BLaER1 treated with 17β-estradiol and CSF1 and Interleukin-3, amounts not matched to agents 10 nM and 100 nM (cell line): ENCODE measurements at regions not wholly inside any gene's neighbourhood (a gene's known extent, or its start where the extent isn't known, plus 50 kb on each side); places are given as distances from the start of the nearest gene placed in this dataset.

Experiments
- H3K27ac ChIP-seq, 11 experiments: shearing (Covaris generic); formaldehyde crosslinking; 2 replicates each; pipeline ENCODE4 v1.8.1; 2022
- H3K27me3 ChIP-seq, 11 experiments: shearing (Covaris generic); formaldehyde crosslinking; 2 replicates each; pipeline ENCODE4 v1.8.1; 2022
- H3K36me3 ChIP-seq, 11 experiments: shearing (Covaris generic); formaldehyde crosslinking; 2 replicates each; pipeline ENCODE4 v1.8.1; 2022
- H3K4me1 ChIP-seq, 10 experiments: shearing (Covaris generic); formaldehyde crosslinking; 2 replicates each; pipeline ENCODE4 v1.8.1; 2022
- H3K4me2 ChIP-seq, 11 experiments: shearing (Covaris generic); formaldehyde crosslinking; 2 replicates each; pipeline ENCODE4 v1.8.1; 2022
- H3K4me3 ChIP-seq, 10 experiments: shearing (Covaris generic); formaldehyde crosslinking; 2 replicates each; pipeline ENCODE4 v1.8.1; 2022
- H3K9ac ChIP-seq, 11 experiments: shearing (Covaris generic); formaldehyde crosslinking; 2 replicates each; pipeline ENCODE4 v1.8.1; 2022
- H3K9me3 ChIP-seq, 11 experiments: shearing (Covaris generic); formaldehyde crosslinking; replicated peaks in 1 of 11; 2 replicates each; pipeline ENCODE4 v1.8.1; 2022
- H4K20me1 ChIP-seq, 11 experiments: shearing (Covaris generic); formaldehyde crosslinking; 2 replicates each; pipeline ENCODE4 v1.8.1; 2022
- Cebpa-rat ChIP-seq, 11 experiments: shearing (Covaris generic); IDR thresholded peaks; 2 replicates each; pipeline ENCODE4 v1.8.1; 2022

DNA sequence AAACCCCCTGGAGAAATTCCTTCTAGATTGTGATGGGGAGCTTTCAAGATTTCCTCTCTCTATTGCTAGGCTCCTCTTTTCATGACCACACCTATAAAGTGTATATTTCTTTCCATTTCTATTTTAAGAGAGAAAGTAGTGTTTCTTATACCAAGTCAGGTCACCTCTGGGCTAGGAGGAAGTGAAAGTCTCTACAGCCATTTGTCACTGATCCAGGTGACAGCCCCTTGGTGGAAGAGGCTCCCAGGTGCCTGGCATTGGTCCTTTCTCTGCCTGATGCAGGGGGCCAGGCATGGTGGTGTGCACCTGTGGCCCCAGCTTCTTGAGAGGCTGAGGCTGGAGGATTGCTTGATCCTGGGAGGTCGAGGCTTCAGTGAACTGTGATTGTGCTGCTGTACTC is 64.7 kb downstream of the DHCR7 start:
- H3K9ac ChIP-seq: no peak overlapping the region
- no peaks in the 10 kb centered on the region for H4K20me1 ChIP-seq
- no peak overlapping the region for H3K4me3 ChIP-seq
- H3K4me1 ChIP-seq: peaks cover 9 to 15% (median 14%) of the 10 kb centered on the region in 10 experiments; a peak in 19 of 20 replicates
- no peak for TF ChIP-seq Cebpa-rat (IDR thresholded peaks at IDR 0.05)
- peaks cover 0 to 14% (median 4%) of the 10 kb centered on the region in 11 experiments; a peak in 6 of 22 replicates for H3K9me3 ChIP-seq
- no peaks in the 10 kb centered on the region for H3K36me3 ChIP-seq
- no peaks in the 10 kb centered on the region for H3K27me3 ChIP-seq
- H3K27ac ChIP-seq: no peak overlapping the region
- no peak overlapping the region for H3K4me2 ChIP-seq

DNA sequence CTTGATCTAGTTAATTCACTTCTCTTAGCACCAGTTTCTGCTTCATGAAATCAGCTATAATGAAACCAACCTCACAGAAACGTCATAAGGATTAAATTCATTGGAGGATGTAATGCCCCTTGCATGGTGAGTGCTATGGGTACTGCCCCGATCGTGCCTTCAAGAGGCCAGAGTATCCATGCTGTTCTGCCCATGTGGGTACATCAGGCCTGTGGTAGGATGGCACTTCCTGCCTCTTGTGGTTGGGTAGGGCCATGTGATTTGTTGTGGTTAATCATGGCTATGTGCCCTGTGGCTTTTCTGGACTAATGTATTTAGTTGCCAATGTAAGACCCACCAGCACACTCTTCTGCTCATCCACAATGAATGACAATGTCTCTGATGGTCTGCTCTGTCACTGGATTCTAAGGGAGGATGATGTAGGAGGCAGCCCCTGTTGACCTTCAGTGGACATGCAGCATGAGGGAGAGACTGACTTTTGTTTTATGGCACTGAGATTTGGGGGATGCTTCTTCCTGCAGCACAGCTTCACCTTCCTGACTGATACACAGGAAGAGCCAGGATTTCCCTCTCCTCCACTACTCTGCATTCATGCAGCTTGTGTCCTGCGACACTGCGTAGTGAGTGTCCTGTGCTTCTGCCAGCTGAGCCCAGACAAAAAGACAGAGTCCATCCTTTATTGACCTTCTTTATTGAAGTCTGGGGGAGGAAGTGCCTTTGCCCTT is 66.2 kb downstream of the DHCR7 start:
- Histone ChIP-seq H3K27ac (no peak overlapping the region), H4K20me1 (no peaks in the 10 kb centered on the region)

GRCh38 chr11:71379701-71380100 is 68.5 kb downstream of the DHCR7 start:
- Histone ChIP-seq H3K4me3 (no peak overlapping the region), H4K20me1 (no peaks in the 10 kb centered on the region), H3K4me1 (peaks cover 9 to 15% (median 14%) of the 10 kb centered on the region in 10 experiments; a peak in 19 of 20 replicates), H3K9me3 (peaks cover 0 to 14% (median 0%) of the 10 kb centered on the region in 11 experiments; a peak in 6 of 22 replicates), H3K27me3 (no peaks in the 10 kb centered on the region), H3K4me2 (no peak overlapping the region), H3K9ac (no peak overlapping the region), H3K27ac (no peak overlapping the region), H3K36me3 (no peaks in the 10 kb centered on the region)
- TF ChIP-seq Cebpa-rat (IDR thresholded peaks at IDR 0.05): no peak

More for the DNA sequence above, 66.2 kb downstream of the DHCR7 start:
- H3K4me2 ChIP-seq: peak overlapping the region; percentile 19 to 63 (median 52); a peak in 21 of 22 replicates
- no peaks in the 10 kb centered on the region for H3K27me3 ChIP-seq
- H3K4me1 ChIP-seq: peaks cover 9 to 15% (median 14%) of the 10 kb centered on the region in 10 experiments; a peak in 19 of 20 replicates
- no peak for TF ChIP-seq Cebpa-rat (IDR thresholded peaks at IDR 0.05)
- H3K36me3 ChIP-seq: no peaks in the 10 kb centered on the region
- H3K9ac ChIP-seq: no peak overlapping the region
- H3K9me3 ChIP-seq: peaks cover 0 to 14% (median 0%) of the 10 kb centered on the region in 11 experiments; a peak in 6 of 22 replicates
- no peak overlapping the region for H3K4me3 ChIP-seq

DNA sequence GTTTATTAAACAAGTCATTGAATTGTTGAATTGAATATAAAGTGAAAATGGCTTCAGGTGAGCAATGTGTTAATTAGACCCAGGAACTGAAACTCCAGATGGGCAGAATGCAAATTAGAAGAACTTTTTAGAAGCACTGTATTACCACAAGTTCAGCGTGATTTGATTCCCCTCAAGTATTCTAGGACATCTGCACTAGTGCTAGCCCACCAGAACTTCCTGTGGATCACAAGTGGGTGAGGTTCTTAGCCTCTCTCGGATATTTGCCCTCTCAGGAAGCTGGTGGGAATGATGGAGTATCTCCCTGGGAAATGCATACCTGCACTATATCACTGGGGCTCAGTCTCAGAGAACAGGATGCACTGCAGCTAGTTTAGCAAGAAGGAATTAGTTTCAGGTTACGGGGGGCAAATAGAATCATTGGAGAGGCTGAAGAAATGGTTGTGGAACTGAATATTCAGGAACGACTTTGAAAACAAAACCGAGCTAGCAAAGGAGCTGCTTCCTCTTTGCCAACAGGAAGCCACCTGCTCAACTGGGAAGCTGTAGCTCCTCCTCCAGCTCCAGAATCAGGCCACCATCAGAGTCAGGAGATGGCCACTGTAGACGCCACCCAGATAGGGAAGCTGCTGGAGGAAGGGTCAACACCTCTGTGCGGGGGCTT is 74.3 kb downstream of the DHCR7 start:
- H4K20me1 ChIP-seq: no peaks in the 10 kb centered on the region; a peak in 1 of 22 replicates
- TF ChIP-seq Cebpa-rat (IDR thresholded peaks at IDR 0.05): no peak
- H3K4me3 ChIP-seq: no peak overlapping the region
- peak overlapping the region; percentile 48 to 68 (median 60) for H3K4me2 ChIP-seq
- H3K9me3 ChIP-seq: 0 out of 22 replicates have a peak, but pooled peaks cover 0 to under 1% (median 0%) of the 10 kb centered on the region in 11 experiments
- peaks cover 10 to 16% (median 14%) of the 10 kb centered on the region in 10 experiments for H3K4me1 ChIP-seq
- H3K27me3 ChIP-seq: no peaks in the 10 kb centered on the region; a peak in 1 of 22 replicates
- no peak overlapping the region for H3K27ac ChIP-seq
- H3K9ac ChIP-seq: no peak overlapping the region
- H3K36me3 ChIP-seq: no peaks in the 10 kb centered on the region

DNA sequence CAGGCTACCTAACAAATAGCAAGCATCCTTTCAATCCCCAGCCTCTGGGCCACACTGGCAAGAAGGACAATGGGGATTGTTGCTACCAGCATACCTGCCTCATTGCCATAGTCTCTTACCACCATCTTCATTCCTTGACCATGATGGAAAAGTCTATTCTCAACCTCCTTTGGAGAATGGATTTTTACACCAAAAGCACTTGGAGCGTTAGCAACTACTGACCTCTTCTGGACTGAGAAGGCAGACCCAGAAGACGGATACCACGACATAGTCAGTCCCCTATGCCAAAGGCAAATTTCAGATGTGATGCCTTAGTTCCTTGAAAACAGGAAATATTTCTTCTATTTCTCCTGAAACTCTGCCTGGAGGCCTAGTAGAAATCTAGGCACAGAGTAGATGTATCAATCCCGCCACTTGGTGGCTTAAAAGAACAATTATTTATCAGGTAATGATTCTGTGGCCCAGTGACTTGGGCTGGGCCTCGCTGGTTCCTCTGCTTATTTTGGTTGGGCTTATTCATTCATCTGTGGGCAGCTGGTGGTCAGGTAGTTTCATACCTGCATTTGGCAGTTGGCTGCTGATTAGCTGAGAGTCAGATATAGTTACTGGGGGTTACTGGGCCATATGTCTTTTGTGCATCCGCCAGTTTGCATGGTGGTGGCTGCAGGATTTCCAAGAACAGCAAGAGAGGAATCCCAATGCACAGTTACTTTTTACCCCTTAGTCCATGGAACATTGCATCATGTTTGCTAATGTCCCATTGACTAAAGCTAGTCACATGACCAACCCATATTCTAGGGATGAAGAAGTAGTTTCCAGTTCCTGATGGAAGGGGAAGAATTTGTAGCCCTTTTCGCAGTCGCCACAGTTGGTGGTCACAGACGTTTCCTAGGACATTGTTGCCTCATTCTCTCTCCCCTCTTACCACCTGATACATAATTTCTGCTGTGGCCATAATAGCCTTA is 75.2 kb downstream of the DHCR7 start:
- Histone ChIP-seq H3K4me2 (peak overlapping the region; percentile 48 to 68 (median 60); a peak in 16 of 22 replicates), H4K20me1 (no peaks in the 10 kb centered on the region; a peak in 1 of 22 replicates), H3K9me3 (no peaks in the 10 kb centered on the region), H3K36me3 (no peaks in the 10 kb centered on the region), H3K4me1 (peaks cover 10 to 16% (median 14%) of the 10 kb centered on the region in 10 experiments), H3K27ac (no peak overlapping the region), H3K4me3 (no peak overlapping the region), H3K9ac (no peak overlapping the region), H3K27me3 (no peaks in the 10 kb centered on the region; a peak in 1 of 22 replicates)
- no peak for TF ChIP-seq Cebpa-rat (IDR thresholded peaks at IDR 0.05)

GRCh38 chr11:71371674-71372069 is 76.5 kb downstream of the DHCR7 start:
- no peaks in the 10 kb centered on the region for H3K36me3 ChIP-seq
- H3K9me3 ChIP-seq: no peaks in the 10 kb centered on the region
- H3K27ac ChIP-seq: no peak overlapping the region
- no peaks in the 10 kb centered on the region; a peak in 1 of 22 replicates for H3K27me3 ChIP-seq
- no peak for TF ChIP-seq Cebpa-rat (IDR thresholded peaks at IDR 0.05)
- H3K9ac ChIP-seq: no peak overlapping the region
- H4K20me1 ChIP-seq: no peaks in the 10 kb centered on the region; a peak in 1 of 22 replicates
- peaks cover 10 to 16% (median 14%) of the 10 kb centered on the region in 10 experiments for H3K4me1 ChIP-seq
- no peak overlapping the region for H3K4me2 ChIP-seq
- no peak overlapping the region for H3K4me3 ChIP-seq

- no peaks in the 10 kb centered on the region; a peak in 1 of 22 replicates for H4K20me1 ChIP-seq
- H3K27ac ChIP-seq: no peak overlapping the region
- H3K4me2 ChIP-seq: no peak overlapping the region
- H3K4me1 ChIP-seq: peaks cover 10 to 16% (median 14%) of the 10 kb centered on the region in 10 experiments
- no peak overlapping the region for H3K9ac ChIP-seq
- no peak for TF ChIP-seq Cebpa-rat (IDR thresholded peaks at IDR 0.05)
- H3K36me3 ChIP-seq: no peaks in the 10 kb centered on the region
- no peaks in the 10 kb centered on the region; a peak in 1 of 22 replicates for H3K27me3 ChIP-seq
- H3K9me3 ChIP-seq: no peaks in the 10 kb centered on the region
- H3K4me3 ChIP-seq: no peak overlapping the region
These were observed 77.1 kb downstream of the DHCR7 start for GRCh38 chr11:71370895-71371673.
